ENCODE measurements at regions not wholly inside any gene's neighbourhood (a gene's known extent, or its start where the extent isn't known, plus 50 kb on each side); places are given as distances from the start of the nearest gene placed in this dataset.
A peak's percentile ranks its signal among the peaks of the same experiment; 100 is the strongest.

DNA sequence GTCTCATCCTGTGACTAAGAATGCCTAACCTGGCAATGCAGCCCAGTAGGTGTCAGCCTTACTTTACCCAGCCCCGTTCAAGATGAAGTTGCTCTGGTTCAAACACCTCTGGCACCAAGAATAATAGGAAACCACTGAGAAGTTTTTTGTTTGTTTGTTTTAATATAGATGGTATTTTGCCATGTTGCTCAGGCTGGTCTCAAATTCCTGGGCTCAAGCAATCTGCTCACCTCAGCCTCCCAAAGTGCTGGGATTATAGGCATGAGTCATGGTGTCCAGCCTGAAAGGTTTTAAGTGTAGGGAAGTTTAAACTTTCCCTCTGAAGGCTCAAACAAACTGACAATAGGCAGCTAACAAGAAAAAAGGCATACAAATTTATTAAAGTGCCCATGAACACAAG lies 51.2 kb upstream of the ABCC4 start:
- TF ChIP-seq, protein P1, sequence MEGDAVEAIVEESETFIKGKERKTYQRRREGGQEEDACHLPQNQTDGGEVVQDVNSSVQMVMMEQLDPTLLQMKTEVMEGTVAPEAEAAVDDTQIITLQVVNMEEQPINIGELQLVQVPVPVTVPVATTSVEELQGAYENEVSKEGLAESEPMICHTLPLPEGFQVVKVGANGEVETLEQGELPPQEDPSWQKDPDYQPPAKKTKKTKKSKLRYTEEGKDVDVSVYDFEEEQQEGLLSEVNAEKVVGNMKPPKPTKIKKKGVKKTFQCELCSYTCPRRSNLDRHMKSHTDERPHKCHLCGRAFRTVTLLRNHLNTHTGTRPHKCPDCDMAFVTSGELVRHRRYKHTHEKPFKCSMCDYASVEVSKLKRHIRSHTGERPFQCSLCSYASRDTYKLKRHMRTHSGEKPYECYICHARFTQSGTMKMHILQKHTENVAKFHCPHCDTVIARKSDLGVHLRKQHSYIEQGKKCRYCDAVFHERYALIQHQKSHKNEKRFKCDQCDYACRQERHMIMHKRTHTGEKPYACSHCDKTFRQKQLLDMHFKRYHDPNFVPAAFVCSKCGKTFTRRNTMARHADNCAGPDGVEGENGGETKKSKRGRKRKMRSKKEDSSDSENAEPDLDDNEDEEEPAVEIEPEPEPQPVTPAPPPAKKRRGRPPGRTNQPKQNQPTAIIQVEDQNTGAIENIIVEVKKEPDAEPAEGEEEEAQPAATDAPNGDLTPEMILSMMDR (IDR thresholded peaks at IDR 0.05; ENCODE audit: low read length, missing control alignments): no peak
- no peak for DNase-seq (ENCODE audit: low read depth)
- H3K4me3 ChIP-seq (replicated peaks; ENCODE audit: low read depth, low read length): no peak overlapping the region

DNA sequence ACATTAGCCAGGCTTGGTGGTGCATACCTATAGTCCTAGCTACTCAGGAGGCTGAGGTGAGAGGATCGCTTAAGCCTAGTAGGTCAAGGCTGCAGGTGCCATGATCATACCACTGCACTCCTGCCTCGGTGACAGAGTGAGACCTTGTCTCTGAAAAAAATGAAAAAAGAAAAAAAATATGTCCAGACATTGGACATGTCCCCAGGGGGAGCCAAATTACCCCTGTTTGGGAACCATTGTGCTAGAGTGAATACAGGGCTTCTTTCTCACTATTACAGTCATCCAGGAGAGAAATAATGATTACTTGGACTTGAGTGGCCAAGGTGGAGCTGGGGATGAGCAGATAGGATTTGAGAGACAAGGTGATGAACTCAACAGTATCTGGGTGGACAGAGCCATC lies 52.9 kb upstream of the ABCC4 start:
- DNase-seq (ENCODE audit: low read depth): no peak
- TF ChIP-seq, protein P1 (IDR thresholded peaks at IDR 0.05; ENCODE audit: low read length, missing control alignments): no peak
- no peak overlapping the region for H3K4me3 ChIP-seq (replicated peaks; ENCODE audit: low read depth, low read length)

DNA sequence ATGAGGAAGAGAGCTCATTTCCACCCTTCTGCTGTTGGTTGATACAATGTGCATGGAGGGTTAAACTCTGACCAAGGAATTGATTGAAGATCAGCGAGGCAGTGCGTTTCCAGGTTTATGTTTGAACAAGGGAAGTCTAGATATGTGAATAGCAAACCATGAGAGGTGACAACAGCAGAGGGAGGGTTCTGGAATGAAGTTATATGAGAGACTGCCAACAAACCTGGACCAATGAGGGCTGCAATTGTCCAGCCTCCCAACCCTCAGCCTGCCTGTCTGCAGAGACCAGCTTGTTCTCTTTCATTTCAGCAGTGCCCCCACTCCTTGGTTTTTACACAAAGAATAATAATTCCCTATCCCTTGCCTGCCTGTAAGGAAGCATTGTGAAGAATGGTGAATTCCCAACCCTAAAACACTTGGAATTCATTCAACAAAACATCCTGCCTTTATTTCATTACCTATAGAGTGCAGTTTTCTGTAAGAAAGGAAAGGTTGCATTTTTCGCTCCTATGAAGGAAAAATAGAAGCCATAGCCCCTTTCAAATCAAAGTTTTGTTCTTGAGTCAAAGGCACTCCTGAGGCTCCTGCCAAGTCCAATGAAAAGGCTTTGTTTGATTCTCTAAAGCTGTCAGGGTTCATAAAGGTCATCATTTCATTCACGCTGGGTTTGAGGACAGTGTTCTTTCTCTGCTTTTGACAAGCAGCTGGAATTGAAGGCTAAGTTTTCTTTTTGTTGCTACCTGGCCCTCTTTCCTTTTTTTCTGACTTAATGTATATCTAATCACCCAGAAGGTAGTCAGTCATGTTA lies 53.6 kb upstream of the ABCC4 start:
- no peak overlapping the region for H3K4me3 ChIP-seq (replicated peaks; ENCODE audit: low read depth, low read length)
- DNase-seq (ENCODE audit: low read depth): peak; percentile 43
- TF ChIP-seq, protein P1 (IDR thresholded peaks at IDR 0.05; ENCODE audit: low read length, missing control alignments): no peak

DNA sequence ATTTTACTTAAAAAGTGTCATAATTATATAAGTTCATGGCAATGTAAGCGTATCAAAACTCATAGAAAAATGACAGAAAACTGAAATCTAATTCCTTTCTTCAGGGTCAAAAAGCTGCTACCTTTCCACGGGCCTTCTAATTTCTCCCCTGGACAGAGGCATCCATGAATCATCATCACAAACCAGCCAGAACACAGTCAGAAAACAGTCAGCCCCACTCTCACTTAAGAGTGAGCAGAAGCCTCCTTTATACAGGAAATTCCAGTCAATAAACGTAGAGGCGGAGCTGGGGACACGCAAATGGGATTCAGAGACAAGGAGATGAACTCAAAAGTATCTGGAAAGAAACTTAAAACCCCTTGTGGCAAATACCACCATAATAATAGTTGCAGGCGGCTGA lies 54.2 kb upstream of the ABCC4 start:
- peak; percentile 67 for DNase-seq (ENCODE audit: low read depth)
- TF ChIP-seq, protein P1 (IDR thresholded peaks at IDR 0.05; ENCODE audit: low read length, missing control alignments): no peak
- no peak overlapping the region for H3K4me3 ChIP-seq (replicated peaks; ENCODE audit: low read depth, low read length)

DNA sequence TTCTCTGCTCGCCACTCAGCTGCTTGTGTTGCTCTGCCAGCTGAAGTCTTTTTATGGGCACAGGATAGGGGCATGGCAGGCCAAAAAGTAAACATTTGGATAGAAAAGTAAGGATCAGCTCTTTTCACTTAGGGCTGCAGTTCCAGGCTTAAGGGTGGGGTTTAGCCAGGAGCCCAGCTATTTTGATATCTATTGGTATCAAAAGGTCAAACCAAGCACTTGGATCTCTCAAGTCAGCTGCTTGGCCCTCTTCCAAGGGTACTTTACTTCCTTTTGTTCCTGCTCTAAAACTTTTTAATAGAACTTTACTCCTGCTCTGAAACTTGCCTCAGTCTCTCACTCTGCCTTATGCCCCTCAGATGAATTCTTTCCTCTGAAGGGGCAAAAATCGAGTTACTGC lies 55.7 kb upstream of the ABCC4 start:
- no peak overlapping the region for H3K4me3 ChIP-seq (replicated peaks; ENCODE audit: low read depth, low read length)
- TF ChIP-seq, protein P1 (IDR thresholded peaks at IDR 0.05; ENCODE audit: low read length, missing control alignments): no peak

DNA sequence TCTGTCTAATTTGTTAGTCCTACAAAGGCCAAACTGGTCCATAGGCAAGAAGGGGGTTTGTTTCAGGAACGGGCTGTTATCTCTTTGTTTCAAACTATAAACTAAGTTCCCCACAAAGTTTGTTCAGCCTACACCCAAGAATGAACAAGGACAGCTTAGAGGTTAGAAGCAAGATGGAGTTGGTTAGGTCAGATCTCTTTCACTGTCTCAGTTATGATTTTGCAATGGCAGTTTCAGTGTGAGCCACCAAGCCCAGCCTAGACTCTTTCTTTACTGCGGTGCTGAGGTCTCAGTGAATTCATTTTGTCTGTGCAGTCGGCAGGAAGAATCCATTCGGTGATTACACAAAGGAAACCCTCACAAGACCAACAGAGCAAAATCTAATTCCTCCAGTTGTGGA lies 56.6 kb upstream of the ABCC4 start:
- no peak for DNase-seq (ENCODE audit: low read depth)
- H3K4me3 ChIP-seq (replicated peaks; ENCODE audit: low read depth, low read length): no peak overlapping the region
- TF ChIP-seq, protein P1 (IDR thresholded peaks at IDR 0.05; ENCODE audit: low read length, missing control alignments): no peak

More for the DNA sequence above, 55.7 kb upstream of the ABCC4 start:
- no peak for DNase-seq (ENCODE audit: low read depth)

DNA sequence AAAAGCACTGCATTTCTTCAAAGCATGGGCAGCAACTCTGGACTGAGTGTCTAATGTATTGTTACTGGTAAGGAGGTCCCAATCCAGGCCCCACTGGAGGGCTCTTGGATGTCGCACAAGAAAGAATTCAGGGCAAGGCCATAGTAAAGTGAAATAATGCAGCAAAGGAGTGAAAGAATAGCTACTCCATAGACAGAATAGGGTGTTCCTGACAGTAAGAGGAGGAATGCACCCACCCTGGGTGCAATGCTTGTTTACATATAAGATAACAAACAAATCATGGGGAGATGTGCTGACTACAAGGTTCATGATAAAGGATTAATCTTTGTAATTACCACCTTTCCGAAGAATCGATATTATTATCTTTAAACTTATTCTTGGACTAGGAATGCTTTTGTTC lies 58.8 kb upstream of the ABCC4 start:
- TF ChIP-seq, protein P1 (IDR thresholded peaks at IDR 0.05; ENCODE audit: low read length, missing control alignments): no peak
- DNase-seq (ENCODE audit: low read depth): no peak
- H3K4me3 ChIP-seq (replicated peaks; ENCODE audit: low read depth, low read length): no peak overlapping the region

All from fibroblast of pulmonary artery (primary cell).